GM12874 (cell line): ENCODE measurements at regions not wholly inside any gene's neighbourhood (a gene's known extent, or its start where the extent isn't known, plus 50 kb on each side); places are given as distances from the start of the nearest gene placed in this dataset.

Experiments
- CTCF ChIP-seq: IDR thresholded peaks from 2 replicates; pipeline ENCODE4 v1.5.1; 2011; ENCODE audit warnings: low read depth, mild to moderate bottlenecking, control low read depth, low read length, moderate library complexity; ENCODE audit not compliant: insufficient read depth

- TF ChIP-seq CTCF: no peak
These were observed 958.0 kb upstream of the MIR17HG start for GRCh38 chr13:90389537-90389936.

- no peak for TF ChIP-seq CTCF
These were observed 954.1 kb upstream of the MIR17HG start for GRCh38 chr13:90393408-90393807.

GRCh38 chr13:90395348-90395747, 952.1 kb upstream of the MIR17HG start:
- TF ChIP-seq CTCF: no peak

- no peak for TF ChIP-seq CTCF
These were observed 951.6 kb upstream of the MIR17HG start for GRCh38 chr13:90395846-90396245.

- no peak for TF ChIP-seq CTCF
These were observed 951.2 kb upstream of the MIR17HG start for GRCh38 chr13:90396266-90396665.

- no peak for TF ChIP-seq CTCF
These were observed 950.0 kb upstream of the MIR17HG start for GRCh38 chr13:90397503-90397902.

GRCh38 chr13:90400372-90400771, 947.1 kb upstream of the MIR17HG start:
- no peak for TF ChIP-seq CTCF

- TF ChIP-seq CTCF: no peak
These were observed 946.3 kb upstream of the MIR17HG start for GRCh38 chr13:90401150-90401549.
